Tibial artery (tissue), 4 donors: ENCODE measurements at regions not wholly inside any gene's neighbourhood (a gene's known extent, or its start where the extent isn't known, plus 50 kb on each side); places are given as distances from the start of the nearest gene placed in this dataset.

Experiments used
- DNase-seq, 2 donors: peaks; one replicate each; pipeline ENCODE4 v3.0.0-alpha.2; 2019
- H3K27ac ChIP-seq, 2 donors: fragments of 200-600 bp; sonication (generic) in 1 of 2; 1 replicate in 1 of 2; 2 replicates in 1 of 2; pipeline ENCODE4 v1.5.1; 2018 to 2019; ENCODE audit warnings: mild to moderate bottlenecking in 1 of 2
- H3K27me3 ChIP-seq, 2 donors: fragments of 200-600 bp; sonication (generic) in 1 of 2; one replicate each; pipeline versions ENCODE4 v1.5.1 to v1.6.0; 2016 to 2019
- H3K36me3 ChIP-seq, 3 donors: fragments of 200-600 bp; sonication (generic) in 2 of 3; one replicate each; pipeline ENCODE4 v1.5.1; 2016 to 2019; ENCODE audit warnings: mild to moderate bottlenecking in 2 of 3
- H3K4me1 ChIP-seq, 4 donors: fragments of 200-600 bp; sonication (generic) in 2 of 4; 1 replicate in 3 of 4; 2 replicates in 1 of 4; pipeline ENCODE4 v1.5.1; 2016 to 2019
- H3K4me3 ChIP-seq, 2 donors: fragments of 200-600 bp; sonication (generic) in 1 of 2; 1 replicate in 1 of 2; 2 replicates in 1 of 2; pipeline ENCODE4 v1.5.1; 2018 to 2019; ENCODE audit warnings: mild to moderate bottlenecking in 2 of 2
- H3K9me3 ChIP-seq, 3 donors: fragments of 200-600 bp; sonication (generic) in 1 of 3; one replicate each; pipeline ENCODE4 v1.5.1; 2016 to 2019
- intact Hi-C: fragments of 100-400 bp; cut with DNase I; formaldehyde crosslinking; loops from one replicate; pipeline ENCODE4 v1.15.0; 2023; ENCODE audit warnings: low total_unique reads
- TF ChIP-seq, protein P1 (sequence below), 2 experiments: fragments of 200-600 bp in 1 of 2; fragments of 450-650 bp in 1 of 2; IDR thresholded peaks; one replicate each; pipeline ENCODE4 v1.5.1; 2017 to 2019; ENCODE audit warnings: antibody characterized with exemption in 2 of 2, mild to moderate bottlenecking in 1 of 2, moderate library complexity in 1 of 2

DNA sequence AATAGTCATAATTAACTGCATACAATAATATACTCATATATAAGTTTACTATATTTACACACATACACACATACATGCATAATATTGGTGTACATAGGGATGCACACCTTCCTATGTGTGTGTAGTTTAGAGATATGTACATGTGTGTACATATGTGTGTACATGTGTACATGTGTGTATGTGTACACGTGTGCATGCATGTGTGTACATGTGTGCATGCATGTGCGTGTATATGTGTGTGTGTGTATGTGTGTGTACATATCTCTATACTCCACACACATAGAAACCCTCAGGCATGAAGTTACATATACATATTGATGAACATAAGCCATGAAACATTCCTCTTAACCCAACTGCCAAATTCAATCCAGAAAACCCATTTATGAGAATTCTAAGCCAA is 547.8 kb downstream of the TLR4 start:
- no peak overlapping the region for H3K4me3 ChIP-seq

DNA sequence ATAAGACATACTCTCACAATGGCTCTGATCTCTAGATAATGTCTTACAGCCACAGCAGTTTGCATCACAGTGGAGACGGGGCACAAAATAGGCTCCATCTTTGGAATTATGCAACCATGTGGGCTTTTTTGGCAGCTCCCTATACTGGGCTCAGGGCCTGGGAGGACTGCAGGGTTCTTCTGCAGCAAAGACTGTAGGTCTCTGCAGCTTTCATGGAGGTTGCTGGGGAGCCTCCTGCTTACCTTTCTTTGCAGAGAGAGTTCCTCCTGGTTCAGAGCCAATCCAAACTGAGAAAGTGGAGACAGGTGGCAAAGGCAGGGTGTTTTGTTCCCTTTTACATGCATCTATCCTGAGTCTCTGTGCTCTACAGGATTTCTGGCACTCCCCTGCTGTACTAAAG is 558.0 kb downstream of the TLR4 start:
- H3K9me3 ChIP-seq = peaks cover 0 to 12% (median 0%) of the 10 kb centered on the region in 3 donors
- no peaks in the 10 kb centered on the region for H3K27me3 ChIP-seq
- no peaks in the 10 kb centered on the region for H3K4me1 ChIP-seq
- H3K27ac ChIP-seq = no peak overlapping the region
- H3K36me3 ChIP-seq = no peaks in the 10 kb centered on the region
- DNase-seq = no peak
- TF ChIP-seq, protein P1, sequence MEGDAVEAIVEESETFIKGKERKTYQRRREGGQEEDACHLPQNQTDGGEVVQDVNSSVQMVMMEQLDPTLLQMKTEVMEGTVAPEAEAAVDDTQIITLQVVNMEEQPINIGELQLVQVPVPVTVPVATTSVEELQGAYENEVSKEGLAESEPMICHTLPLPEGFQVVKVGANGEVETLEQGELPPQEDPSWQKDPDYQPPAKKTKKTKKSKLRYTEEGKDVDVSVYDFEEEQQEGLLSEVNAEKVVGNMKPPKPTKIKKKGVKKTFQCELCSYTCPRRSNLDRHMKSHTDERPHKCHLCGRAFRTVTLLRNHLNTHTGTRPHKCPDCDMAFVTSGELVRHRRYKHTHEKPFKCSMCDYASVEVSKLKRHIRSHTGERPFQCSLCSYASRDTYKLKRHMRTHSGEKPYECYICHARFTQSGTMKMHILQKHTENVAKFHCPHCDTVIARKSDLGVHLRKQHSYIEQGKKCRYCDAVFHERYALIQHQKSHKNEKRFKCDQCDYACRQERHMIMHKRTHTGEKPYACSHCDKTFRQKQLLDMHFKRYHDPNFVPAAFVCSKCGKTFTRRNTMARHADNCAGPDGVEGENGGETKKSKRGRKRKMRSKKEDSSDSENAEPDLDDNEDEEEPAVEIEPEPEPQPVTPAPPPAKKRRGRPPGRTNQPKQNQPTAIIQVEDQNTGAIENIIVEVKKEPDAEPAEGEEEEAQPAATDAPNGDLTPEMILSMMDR (IDR thresholded peaks at IDR 0.05) = no peak
- intact Hi-C loops = no loop called here
- H3K4me3 ChIP-seq = no peak overlapping the region

More for the DNA sequence above, 547.8 kb downstream of the TLR4 start:
- no peaks in the 10 kb centered on the region for H3K4me1 ChIP-seq
- H3K27ac ChIP-seq = no peak overlapping the region
- H3K36me3 ChIP-seq = no peaks in the 10 kb centered on the region
- peaks cover 3 to 17% (median 10%) of the 10 kb centered on the region in 3 donors for H3K9me3 ChIP-seq
- DNase-seq = no peak
- H3K27me3 ChIP-seq = no peaks in the 10 kb centered on the region
- intact Hi-C loops = no loop called here
- TF ChIP-seq, protein P1 (IDR thresholded peaks at IDR 0.05) = no peak

DNA sequence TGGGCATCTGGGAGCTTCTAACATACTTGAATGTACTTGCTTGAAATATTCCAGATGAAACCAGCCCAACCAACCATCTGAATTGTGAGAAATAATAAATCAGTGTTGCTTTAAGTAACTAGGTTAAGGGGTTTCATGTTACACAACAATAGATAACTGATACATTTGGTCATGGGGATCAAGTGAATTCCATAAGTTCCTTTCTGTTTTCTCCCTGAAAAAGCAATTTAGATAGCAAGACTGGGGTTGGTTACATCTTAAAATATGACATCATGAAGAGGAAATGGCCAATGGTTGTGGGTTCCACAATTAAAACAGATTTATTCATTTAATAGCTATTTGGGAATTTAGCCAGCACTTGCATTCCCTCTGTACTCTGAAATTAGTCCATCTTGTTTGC is 559.7 kb downstream of the TLR4 start:
- H3K27ac ChIP-seq = no peak overlapping the region
- TF ChIP-seq, protein P1 (IDR thresholded peaks at IDR 0.05) = no peak
- intact Hi-C loops = no loop called here
- no peaks in the 10 kb centered on the region for H3K27me3 ChIP-seq
- DNase-seq = no peak
- H3K4me1 ChIP-seq = no peaks in the 10 kb centered on the region
- peaks cover 0 to 12% (median 0%) of the 10 kb centered on the region in 3 donors for H3K9me3 ChIP-seq
- no peak overlapping the region for H3K4me3 ChIP-seq
- H3K36me3 ChIP-seq = no peaks in the 10 kb centered on the region

DNA sequence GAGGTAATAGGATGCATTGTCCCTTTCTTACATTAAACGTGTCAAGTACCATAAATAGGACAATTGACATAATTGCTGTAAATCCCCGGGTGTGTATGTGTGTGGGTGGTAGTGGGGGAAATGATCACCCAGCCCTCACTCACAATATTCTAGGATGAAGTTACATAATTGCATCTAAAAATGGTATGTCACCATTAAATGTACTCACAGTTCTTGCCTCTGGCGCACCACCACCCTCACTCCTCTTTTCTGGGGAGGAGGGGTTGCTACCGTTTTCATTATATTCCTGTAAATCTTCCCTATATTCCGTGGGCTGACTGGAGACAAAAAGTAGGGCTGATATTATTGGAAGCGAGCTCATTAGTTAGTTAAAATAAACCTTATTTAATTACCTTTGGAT is 563.8 kb downstream of the TLR4 start:
- Histone ChIP-seq H3K4me1 (no peaks in the 10 kb centered on the region), H3K27me3 (no peaks in the 10 kb centered on the region), H3K36me3 (no peaks in the 10 kb centered on the region), H3K4me3 (no peak overlapping the region), H3K27ac (no peak overlapping the region), H3K9me3 (no peaks in the 10 kb centered on the region)
- TF ChIP-seq, protein P1 (IDR thresholded peaks at IDR 0.05) = no peak
- intact Hi-C loops = no loop called here
- DNase-seq = no peak

DNA sequence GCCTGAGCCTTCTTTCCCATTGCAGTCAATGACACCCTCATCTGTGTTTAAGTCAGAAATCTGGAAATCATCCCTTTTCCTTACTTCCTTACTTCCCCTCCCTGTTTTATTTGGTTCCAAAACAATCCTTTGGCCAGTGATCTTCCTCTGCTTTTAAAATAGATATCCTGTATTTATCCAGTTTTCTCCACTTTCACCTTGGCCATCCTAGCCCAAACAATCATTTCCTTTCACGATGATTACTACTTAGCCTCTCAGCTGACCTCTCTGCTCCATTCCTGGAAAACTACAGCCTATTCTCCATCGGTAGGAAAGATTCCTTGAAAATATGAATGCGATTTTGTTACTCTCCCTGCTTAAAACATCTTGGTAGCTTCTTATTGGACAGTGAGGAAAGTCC is 565.4 kb downstream of the TLR4 start:
- H3K9me3 ChIP-seq = no peaks in the 10 kb centered on the region
- no peak overlapping the region for H3K4me3 ChIP-seq
- TF ChIP-seq, protein P1 (IDR thresholded peaks at IDR 0.05) = no peak
- DNase-seq = no peak
- H3K27me3 ChIP-seq = no peaks in the 10 kb centered on the region
- no peaks in the 10 kb centered on the region for H3K36me3 ChIP-seq
- intact Hi-C loops = no loop called here
- no peak overlapping the region for H3K27ac ChIP-seq
- no peaks in the 10 kb centered on the region for H3K4me1 ChIP-seq

DNA sequence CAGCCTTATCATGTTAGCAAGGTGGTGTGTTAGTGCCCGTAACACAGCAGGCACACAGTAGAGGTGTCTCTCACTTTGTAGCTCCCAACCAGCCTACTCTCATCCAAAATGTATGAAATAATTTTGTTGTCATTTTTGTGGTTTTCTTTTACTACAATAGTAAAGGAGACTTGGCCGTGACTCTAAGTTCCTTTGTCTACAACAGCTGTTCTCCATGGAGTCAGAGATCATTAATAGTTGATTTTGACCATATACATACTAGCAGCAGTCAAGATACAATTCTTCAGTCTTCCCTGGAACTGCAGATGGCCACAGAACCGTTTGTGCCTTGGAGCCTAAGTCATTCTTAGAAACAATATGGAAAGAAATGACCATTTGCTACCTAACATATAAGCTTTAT is 567.1 kb downstream of the TLR4 start:
- intact Hi-C loops = no loop called here
- TF ChIP-seq, protein P1 (IDR thresholded peaks at IDR 0.05) = no peak
- no peaks in the 10 kb centered on the region for H3K36me3 ChIP-seq

More for the DNA sequence above, 567.1 kb downstream of the TLR4 start:
- no peaks in the 10 kb centered on the region for H3K27me3 ChIP-seq
- no peaks in the 10 kb centered on the region for H3K4me1 ChIP-seq
- no peak for DNase-seq
- no peaks in the 10 kb centered on the region for H3K9me3 ChIP-seq
- no peak overlapping the region for H3K27ac ChIP-seq
- H3K4me3 ChIP-seq = no peak overlapping the region
